NCI-H345 (cell line): ENCODE measurements at regions not wholly inside any gene's neighbourhood (a gene's known extent, or its start where the extent isn't known, plus 50 kb on each side); places are given as distances from the start of the nearest gene placed in this dataset.

ENCODE experiments used
- DNase-seq: peaks from one replicate; lab custom pipeline; 2025; lab: John Stamatoyannopoulos, UW

DNA sequence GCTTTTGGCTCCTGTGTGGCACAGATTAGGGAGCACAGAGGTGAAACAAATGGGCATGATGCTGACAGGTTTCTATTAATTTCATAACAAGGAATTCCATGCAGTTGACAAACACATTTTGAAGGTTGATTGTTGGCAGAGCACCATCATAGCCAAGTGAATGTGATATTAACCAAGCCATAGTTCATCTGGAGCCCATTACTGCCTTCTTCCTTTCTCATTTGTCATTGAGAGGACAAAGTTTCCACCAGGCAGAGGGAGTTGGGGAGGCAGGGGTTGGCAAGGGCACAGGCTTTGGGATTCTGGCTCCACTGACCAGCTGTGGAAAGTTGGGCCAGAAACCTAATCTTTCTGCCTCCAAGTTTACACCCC lies 325.2 kb downstream of the MFSD1 start:
- no peak for DNase-seq

GRCh38 chr3:159128628-159129027 lies 326.8 kb downstream of the MFSD1 start:
- no peak for DNase-seq

- DNase-seq = no peak
Observed at GRCh38 chr3:159130108-159130507, 328.3 kb downstream of the MFSD1 start.

DNA sequence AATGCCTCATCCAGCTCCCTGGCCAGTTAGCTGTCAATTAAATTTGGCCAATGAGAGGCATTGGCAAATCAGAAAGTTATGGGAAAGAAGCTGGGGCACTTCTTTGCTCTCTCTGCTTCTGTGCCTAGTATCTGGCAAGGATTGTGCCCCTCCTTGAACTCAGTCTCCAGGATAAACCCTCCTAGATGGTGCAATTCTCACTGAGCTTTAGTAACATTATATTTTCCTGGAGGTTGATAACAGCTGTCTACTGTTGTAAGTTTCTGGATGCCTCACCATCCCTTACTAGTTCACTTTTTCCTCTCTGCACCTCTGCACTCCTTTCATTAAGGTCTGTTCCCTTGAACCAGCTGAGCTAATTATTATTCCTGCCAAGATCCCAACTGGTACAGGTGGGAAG lies 329.5 kb downstream of the MFSD1 start:
- no peak for DNase-seq

- DNase-seq = no peak
Observed at GRCh38 chr3:159137949-159138348, 336.1 kb downstream of the MFSD1 start.

- peak; percentile 13 for DNase-seq
Observed at GRCh38 chr3:159139326-159139725, 337.5 kb downstream of the MFSD1 start.

DNA sequence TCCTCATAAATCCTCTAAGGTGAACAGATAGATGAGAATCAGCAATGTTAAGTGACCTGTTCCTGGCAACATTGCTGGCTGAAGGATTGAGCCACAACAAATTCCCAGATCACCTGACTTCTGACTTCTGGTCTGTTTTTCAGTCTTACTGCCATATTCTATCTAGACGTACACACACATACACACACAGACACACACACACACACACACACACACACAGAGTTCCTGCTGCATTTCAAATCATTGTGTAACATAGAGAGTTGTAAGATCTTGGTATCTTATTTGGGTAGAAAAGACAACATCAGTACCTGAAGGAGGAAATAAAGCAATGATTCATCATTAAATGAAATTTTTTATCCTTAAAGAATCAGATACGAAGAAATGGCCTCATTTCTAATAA lies 342.6 kb downstream of the MFSD1 start:
- no peak for DNase-seq

DNA sequence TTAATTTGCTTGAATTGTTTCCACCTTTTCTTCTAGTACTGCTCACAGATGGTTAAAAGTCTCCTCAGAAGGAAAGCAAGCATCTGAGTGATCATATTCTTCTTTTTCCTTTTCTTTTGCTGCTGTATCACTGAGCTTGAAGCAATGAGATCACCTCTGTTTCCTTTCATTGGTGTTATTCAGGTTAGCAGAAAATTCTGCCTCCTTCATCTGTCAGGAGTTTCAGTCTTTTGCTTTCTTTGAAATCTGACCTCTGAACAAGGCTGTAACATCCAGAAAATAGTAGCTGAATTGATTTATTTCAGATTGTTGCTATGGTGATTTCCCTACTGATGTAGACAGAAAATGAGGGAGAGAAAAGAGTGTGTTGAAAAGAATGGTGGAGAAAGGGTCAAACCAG lies 343.0 kb downstream of the MFSD1 start:
- DNase-seq = no peak

DNA sequence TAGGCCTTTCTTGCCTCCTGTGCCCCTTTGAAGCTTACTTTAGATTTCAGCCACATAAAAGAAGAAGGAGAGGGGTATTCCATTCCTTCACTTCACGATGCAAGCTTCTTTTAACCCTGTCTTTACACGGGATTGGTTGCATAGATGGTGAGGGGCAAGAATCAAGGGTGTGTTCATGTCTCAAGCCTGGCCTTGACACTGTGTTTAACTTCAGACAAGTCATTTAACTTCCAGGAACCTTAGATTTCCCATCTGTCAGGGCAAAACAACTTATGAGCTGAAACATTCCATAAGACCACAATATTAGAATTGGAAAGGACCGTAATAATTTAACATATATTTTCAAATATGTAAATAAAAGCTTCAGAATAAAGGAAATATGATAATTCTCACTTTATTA lies 344.5 kb downstream of the MFSD1 start:
- no peak for DNase-seq

DNA sequence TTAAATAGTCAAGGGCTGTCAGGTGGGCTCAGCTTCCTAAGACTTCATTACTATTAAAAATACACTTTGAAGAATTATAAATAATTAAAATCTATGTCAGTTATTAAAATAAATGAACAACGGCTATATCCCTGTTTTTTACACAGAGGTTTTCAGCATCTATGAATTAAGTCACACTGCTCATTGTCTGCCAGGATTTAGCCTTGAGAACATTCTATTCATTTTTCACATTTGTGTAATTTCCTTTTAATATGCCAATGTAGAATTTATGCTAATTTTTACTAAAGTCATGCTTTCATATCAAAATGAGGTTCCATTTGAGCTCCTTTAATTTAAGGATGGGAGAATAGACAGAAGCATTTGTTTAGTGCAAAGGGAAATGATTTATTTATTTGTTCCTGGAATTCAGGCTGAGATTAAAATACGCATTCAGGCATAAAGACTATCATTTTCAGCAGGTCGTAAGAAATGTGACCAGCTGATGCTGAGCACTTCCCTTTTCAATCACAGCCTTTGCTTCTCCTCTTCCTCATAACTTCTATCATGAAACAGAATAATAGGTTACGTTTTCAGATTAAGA lies 345.1 kb downstream of the MFSD1 start:
- no peak for DNase-seq

- no peak for DNase-seq
Observed at GRCh38 chr3:159147813-159148212, 346.0 kb downstream of the MFSD1 start.

DNA sequence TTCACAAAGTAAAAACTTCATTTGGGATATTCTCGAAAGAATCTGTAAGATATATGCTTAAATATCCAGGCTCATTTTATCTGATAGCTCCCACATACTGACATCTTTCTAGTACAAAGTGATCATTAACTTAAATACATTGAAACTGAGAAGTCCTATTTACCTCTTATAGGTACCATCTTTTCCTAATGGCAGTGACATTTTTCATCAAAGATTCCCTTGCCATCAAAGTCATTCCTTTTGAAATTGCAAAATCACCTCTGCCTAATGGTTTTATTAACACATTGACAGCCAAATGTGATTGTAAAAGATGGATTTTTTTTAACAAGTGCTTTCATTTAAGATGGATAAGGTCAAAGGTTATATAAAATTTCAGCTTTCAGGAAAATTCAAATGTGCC lies 346.6 kb downstream of the MFSD1 start:
- no peak for DNase-seq

- DNase-seq = no peak
Observed at GRCh38 chr3:159149131-159149530, 347.3 kb downstream of the MFSD1 start.

DNA sequence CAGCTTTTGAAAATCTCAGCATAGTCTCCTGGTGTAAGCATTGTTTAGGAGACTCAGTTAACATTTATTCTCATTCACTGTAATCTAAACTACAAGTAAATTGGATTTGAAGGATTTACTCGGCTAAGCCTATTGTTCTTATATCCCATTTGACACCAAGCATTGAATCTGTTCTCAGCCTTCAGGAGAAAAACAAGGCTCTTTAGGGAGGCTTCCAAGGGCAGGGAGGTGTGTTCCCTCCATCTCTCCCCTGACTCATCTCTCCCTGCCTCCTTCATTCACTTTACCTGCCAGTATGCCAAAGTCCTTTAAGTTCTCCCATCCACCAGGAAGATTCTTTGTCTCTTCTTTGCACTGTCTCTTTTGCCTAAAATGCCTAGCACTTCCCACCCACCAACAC lies 347.8 kb downstream of the MFSD1 start:
- DNase-seq = no peak

DNA sequence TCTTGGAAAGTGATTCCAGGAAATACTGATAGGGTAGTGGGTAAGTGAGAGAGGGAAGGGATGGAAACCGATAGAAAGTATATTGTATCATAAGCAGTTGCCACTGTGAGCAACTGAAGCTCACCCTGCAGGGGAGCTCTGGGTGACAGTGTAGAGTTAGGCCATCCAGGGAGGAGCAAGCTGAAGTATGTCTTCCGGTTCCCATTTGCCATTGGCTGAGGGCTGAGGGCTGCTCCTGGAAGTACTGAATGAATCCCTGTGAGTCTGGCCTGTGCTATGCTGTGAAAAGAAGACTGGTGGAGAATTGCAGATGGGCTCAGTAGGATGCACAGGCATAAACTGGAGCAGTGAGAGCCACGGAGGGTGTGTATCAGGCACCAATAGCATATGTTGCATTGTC lies 348.3 kb downstream of the MFSD1 start:
- DNase-seq = no peak

DNA sequence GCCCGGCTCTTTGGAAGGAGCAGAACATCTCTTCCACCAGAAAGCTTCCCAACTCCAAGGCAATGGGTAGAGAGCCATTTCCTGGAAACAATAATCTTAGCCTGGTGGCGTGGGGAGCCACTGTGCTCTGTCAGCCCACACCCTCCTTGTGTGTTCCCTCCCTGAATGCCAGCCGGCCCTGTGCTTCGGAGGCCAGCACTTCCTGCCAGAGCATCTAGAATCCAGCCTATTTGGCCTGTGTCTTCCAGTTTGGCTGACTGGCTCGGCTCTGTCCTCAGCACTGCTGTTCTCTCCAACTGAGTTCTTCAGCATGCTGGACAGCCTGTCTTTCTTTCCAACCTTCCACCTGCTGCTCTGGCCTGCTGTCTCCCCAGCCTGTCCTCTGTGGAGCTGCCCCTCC lies 349.3 kb downstream of the MFSD1 start:
- DNase-seq = no peak

DNA sequence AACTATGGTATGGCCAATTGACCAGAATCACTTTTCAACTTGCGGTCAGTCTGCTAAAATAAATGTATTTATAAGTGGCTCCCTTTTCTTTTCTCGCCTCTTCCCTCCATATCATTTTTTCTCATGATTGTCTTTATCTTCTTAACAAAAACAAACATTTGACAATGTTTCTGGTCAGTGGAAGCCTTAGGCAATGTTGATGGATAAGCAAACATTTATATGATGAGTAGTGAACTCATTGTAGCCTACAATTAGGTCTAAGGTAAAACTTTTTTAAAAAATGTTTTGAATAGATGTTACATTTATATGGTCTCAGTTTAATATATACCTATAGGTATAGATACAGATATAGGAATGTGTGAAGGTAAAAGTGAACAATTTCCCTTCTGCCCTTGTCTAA lies 355.4 kb downstream of the MFSD1 start:
- no peak for DNase-seq

DNA sequence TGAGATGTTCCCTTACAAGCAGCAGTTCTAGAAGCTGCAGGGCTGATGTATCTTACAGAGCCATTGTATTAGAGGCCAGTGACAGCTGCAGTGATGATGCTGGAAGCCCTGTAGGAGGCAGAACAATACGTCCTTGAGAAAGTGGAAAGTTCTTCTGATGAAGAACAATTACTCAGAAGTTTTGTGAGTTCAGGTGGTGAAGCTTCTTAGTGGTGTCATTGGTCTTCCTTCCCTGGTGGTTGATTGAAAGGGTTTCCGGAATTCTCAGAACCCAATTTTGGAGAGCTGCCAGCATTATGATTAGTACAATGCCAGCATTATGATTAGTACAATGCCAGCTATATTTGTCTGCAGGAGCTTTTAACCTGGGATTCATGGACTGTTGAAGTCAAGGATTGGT lies 356.4 kb downstream of the MFSD1 start:
- peak; percentile 2 for DNase-seq

- no peak for DNase-seq
Observed at GRCh38 chr3:159158801-159159200, 356.9 kb downstream of the MFSD1 start.

- no peak for DNase-seq
Observed at GRCh38 chr3:159159546-159159945, 357.7 kb downstream of the MFSD1 start.

- DNase-seq = no peak
Observed at GRCh38 chr3:159163656-159164055, 361.8 kb downstream of the MFSD1 start.

- no peak for DNase-seq
Observed at GRCh38 chr3:159165961-159166360, 364.1 kb downstream of the MFSD1 start.

GRCh38 chr3:159166899-159167586 lies 365.2 kb downstream of the MFSD1 start:
- no peak for DNase-seq

DNA sequence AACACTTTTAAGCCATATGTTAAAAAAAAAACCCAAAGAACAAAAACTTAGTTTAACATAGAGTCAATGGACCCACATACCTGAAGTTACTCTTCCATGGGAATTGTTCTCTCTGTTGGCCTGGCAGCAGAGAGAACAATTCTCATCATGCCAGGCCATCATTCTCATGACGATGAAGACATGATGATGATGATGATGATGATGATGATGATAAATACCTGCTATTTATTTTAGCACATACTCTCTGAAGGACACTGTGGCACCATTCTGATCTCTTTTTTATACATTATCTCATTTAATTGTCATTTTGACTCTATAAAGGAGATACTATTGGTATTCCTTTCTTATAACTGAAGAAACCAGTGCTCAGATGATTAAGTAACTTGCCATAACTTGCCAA lies 366.9 kb downstream of the MFSD1 start:
- no peak for DNase-seq
